Stimulated activated CD4-positive, alpha-beta T cell treated with anti-CD3 and anti-CD28 coated beads, TNF-alpha, amount 100 ng/mL, for 48 hours (primary cell): ENCODE measurements at regions not wholly inside any gene's neighbourhood (a gene's known extent, or its start where the extent isn't known, plus 50 kb on each side); places are given as distances from the start of the nearest gene placed in this dataset.

Experiments
- DNase-seq, 3 donors: peaks; one replicate each; pipeline ENCODE4 v3.0.0-alpha.2; 2020; ENCODE audit warnings: low read depth in 3 of 3

DNA sequence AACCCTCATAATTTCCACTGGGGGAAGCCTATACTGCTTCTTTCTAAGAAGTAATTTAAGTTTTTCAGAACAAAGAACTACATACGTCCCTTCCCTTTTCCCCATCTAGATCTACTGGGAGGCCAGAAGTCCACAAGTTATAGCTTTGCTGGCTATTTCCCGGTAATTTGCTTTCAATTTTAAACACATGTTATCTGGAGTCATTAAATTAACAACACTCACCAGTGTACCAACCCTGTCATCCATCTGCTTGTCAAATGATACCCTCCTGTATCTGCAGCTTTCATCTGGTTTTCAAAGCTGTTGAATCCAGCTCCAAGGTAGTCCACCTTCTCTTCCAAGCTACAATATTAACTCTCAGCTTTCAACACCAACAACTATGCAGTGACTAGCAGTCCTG lies 466.7 kb upstream of the PKN2 start:
- DNase-seq = no peak

DNA sequence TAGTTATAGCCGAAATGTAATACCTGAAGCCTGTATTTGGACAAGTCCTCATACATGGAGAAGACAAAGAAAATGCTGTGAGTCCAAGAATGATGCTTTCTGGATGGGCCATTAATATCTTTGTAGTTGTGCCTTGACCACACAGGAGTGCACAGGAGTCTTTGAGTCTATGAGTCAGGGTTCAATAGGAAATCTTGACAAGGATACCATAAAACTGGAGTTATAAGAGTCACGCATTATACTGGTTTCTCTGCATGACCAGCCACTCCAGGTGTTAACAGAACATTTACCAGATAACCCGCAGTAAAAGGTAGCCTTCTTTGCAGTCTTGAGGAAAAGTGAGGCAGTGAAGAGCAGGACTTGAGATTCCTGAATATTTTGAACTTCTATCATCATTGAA lies 464.6 kb upstream of the PKN2 start:
- no peak for DNase-seq

DNA sequence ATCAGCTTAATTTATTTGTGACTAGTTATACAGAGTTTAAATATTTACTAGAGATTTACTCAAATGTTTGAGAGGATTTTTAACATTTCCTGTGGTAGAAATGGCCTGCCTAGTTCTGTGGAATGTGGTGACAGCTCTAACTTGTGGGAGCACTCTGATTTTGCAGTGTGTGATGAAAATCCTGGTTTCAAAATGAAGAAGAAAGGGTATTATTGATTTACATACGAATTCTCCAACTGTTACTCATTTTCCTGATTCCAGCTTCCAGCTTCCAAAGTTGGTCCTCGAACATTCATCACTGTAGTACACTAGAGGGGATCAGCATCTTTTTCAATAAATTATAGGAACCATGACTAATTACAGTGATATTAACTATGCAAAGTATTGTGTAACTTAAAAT lies 462.7 kb upstream of the PKN2 start:
- no peak for DNase-seq

DNA sequence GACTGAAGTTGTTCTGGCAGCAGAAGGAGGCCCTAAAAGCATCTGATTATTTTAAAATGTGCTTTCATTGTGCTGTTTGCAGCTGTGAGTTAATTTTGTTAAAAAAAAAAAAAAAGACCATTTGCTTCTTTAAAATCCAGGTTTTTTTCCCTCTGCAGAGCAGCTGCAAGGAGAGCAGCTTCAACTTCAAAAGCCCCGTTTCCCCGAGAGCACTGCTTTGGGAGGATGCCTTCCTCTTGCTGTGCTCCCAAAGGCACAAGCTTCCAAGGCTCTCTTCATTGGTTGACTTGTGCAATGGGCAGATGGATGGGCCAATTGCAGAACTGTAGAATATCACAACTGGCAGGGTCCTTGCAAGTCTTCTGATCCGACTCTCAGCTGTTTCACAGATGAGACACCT lies 459.2 kb upstream of the PKN2 start:
- DNase-seq = no peak

DNA sequence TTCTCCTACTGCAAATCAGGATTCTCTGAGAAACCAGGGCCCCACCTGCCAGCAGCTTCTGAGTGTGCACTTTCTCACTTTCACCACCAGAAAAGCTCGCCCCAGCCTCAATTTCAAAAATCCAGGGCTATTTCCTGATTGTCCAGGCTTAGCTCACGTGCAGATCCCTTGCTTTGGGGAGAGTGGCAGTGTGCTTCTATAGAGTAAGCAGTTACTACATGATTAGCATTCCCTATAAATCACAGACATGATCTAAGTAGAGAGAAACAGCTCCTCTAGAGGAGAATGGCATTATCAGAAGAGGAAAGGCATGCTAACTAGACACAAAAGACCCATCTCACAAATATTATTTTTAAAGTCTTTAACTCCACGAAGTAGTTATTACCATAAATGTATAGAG lies 456.0 kb upstream of the PKN2 start:
- DNase-seq = no peak

DNA sequence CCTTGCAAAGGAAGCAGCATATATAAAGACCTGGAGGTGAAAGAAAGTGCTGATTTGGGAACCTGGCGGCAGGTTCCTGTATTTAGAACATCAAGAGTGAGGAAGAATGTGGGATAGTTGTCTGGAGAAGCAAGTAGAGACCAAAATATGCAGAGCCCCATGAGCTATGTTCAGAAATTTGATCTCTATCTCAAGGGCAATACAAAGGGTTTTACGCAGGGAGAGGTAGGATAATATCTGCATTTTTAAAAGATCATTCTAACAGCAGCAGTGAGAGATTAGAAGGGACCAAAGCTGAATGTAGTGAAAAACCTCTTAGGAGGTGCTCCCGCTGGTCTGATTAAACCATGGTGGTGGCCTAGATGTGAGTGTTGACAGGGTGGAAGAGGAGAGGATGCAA lies 453.9 kb upstream of the PKN2 start:
- DNase-seq = no peak

DNA sequence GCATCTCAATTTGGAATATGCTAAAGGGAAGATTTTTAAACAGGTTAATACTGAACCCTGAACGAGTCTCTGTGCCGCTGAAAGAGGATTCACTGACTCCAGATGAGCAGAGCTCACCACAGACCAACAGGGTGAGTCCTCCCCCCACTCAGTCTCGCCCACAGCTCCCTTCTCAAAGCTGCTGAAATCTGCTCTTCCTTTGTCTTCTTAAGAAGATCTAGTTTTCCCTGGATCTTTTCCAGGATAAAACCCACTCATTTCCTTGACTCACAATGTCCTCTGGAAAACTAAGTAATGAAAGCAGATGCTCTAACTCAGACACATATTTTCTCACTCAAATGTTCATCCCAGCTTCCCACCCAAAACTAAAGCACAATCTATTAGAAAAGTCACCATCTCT lies 447.0 kb upstream of the PKN2 start:
- no peak for DNase-seq

DNA sequence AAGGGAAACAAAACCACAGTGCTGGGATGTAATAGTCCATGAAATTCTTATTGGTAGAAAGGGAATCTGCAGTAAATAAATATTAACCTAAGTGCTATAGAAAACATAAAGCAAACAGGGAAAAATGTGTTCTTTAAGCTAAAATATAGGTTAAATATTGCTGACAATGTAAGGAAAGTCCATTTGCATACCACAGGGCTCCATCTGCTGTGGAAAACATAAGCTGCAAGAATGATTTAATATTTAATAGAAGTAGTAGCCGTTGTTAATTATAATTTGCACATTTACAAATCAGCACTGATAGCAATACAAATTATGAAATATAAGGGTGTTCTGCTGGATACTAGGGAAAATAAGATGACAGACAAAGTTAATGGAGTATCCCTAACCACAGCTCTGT lies 444.9 kb upstream of the PKN2 start:
- no peak for DNase-seq

DNA sequence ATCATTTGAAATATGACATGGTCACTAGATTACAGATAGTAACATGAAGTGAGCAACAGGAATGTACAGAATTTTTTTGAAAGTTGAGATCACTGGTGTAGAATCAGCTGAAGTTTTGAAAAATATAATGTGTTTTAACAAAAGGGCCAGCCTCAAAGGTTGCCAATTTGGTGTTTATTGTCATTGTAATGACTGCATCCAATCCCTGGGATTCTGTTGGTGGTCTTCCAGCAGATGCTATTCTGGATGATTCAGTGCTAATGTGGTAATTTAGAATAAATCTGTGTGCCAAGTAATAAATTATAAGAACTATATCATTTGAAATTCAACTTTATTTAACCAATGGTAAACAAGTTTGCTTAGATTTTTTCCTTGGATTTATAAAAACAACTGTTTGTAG lies 436.4 kb upstream of the PKN2 start:
- no peak for DNase-seq

DNA sequence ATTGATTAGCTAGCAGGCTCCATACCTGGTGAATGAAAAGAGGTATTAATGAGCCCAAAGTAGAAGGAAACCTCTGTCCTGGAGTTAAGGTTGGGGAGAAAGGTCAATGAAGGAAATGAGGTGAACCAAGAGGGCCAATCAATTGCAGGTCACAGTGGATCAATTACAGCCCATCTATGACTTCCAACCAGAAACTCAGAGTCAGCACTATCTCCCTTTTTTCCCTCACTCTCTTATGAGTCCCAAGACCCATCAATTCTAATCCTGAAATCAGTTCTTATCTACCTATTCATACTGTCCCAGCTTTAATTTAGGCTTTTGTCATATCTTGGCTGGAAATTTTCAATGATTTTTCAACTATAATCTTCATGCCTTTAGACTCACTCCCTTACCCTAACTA lies 433.2 kb upstream of the PKN2 start:
- no peak for DNase-seq

DNA sequence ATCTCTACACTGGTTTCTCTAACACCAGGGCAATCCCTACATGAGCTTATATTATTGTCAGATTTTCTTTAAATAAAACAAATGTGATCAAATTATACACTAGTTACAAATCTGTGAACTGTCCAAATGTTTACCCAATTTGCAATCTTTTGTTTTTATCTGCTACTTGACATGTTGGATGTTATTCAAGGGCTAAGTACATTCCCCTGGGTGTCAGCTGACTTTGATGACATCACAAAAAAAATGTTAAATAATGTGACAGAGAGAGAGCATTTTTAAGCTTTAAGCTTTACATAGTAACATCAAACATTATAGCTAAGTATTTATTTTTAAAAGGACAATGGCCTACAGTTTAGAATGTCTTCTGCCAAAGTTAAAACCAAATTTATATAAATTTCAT lies 431.3 kb upstream of the PKN2 start:
- DNase-seq = no peak

DNA sequence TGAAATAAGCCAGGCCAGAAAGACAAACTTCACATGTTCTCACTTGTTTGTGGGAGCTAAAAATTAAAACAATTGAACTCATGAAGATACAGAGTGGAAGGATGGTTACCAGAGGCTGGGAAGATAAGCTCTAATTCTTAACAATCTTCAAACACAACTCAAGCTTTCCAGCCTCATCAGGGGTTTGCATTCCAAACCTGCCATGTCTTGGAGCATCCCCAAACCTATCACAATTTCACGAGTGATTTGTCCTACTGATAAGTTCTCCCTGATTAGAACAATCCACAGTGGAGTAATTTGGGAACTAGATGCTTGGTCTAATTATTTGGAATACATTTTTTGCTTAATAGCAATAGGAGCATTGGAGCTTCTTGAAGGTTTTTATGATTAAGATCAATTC lies 418.5 kb upstream of the PKN2 start:
- no peak for DNase-seq

DNA sequence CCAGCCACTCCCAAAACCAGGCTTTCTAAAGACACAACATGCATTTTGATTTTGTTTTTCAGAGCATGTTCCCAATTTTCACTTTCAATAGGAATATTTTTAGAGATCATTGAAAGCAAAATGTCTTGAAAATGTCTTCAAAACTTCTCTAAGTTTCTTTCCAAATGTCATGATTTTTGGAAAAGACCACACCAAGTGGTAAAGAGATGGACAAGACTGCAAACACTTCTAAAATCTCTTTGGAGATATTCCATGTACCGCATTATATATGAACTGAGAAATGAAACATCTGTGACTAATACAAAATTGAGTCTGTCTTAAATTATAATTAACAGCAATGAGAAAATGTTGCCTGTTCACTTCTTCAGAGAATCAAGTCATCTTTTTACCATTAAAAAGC lies 418.0 kb upstream of the PKN2 start:
- no peak for DNase-seq

DNA sequence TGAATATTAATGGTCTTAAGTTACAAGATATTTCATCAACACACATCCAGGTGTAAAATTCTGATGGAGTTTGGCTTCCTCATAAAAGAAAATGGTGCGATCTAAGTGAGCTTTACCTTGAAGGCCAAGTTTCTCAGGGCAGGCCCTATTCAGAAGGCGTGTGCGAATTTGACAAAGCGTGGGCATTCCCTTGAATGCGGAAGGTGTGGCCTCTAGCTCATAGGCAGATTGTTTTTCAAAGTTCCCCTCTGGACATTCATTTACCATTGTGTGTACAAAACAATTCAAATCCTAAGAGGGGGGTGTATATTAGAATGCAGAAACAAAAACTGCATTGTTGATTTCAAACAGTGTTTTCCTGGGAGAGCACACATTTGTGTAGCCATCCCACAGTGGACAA lies 411.9 kb upstream of the PKN2 start:
- DNase-seq = no peak

DNA sequence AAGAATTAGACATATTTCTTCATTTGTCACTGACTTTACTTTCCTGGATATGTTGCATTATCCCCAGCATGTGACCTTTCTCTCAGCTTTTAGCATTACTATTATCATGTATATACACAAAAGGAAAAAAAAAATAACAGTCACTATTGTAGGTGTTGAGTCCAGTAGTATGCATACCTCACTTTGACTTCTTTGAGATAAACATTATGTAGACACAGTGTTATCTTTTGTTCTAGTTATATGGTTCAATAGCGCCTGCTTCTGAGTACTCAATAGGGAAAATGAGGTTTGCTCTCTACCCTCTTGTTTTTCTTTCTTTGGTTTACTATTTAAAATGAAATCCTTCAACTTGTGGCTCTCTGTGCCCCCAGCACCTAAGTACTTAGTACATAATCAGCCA lies 409.6 kb upstream of the PKN2 start:
- no peak for DNase-seq

DNA sequence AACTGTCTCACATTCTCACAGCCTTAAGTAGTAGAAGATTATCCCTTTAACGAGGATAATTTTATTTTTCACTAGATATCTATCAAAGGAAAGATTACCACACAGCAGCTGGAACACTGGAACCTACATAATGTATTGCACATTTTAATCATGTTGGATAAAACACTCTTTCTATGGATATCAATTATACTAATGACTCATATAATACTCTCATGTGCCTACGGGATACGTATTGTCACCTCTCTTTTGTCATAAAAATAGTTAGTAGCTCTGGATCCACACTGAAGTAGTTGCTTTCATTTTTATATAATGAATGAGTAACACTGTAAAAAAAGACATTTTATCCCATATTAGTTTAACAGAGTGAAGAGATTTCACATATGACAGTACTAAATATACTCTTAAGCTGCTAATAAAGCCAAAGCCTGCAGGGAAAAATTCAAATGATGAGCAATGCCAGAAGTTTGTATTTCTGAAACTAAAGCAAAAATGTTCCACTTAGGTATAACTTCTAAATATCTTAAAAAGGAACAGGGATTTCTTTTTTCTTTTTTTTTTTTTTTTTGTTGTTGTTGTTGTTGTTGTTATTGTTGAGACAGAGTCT lies 408.7 kb upstream of the PKN2 start:
- DNase-seq = no peak

DNA sequence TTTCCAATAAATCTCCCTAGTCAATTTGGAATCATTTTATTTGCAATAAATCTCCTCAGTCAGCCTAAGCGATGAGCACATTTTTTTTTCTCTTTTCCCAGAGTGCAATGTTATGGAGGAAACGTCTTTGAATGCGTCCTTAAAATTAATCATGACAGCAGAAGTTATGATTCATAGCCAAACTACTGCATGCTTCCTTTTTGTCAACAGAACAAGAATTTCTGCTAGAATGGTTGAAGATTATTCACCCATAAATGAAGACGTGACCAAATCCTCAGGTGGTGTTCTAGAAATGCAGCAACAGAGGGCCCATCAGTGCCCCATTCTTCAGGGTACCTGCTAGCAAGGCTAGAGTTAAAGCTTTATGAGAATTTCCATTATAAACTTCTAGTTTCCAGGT lies 407.9 kb upstream of the PKN2 start:
- DNase-seq = no peak

DNA sequence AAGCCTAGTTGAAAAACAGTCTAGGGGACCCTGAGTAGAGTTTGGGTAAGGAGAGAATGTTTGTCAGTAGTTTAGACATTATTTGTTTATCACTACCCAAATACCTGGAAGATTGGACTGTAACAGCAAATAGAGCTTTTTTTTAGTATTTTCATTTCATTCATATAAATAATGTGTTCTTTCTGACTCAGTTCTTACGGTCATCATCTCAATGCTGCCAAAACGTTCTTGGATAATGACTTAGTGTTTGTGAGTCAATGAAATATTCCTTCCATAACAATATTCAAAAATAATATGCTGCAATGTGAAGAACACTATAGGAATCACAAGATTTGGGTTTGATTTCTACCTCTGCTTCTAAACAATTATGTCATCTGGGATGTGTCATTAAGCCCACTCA lies 400.0 kb upstream of the PKN2 start:
- DNase-seq = no peak

DNA sequence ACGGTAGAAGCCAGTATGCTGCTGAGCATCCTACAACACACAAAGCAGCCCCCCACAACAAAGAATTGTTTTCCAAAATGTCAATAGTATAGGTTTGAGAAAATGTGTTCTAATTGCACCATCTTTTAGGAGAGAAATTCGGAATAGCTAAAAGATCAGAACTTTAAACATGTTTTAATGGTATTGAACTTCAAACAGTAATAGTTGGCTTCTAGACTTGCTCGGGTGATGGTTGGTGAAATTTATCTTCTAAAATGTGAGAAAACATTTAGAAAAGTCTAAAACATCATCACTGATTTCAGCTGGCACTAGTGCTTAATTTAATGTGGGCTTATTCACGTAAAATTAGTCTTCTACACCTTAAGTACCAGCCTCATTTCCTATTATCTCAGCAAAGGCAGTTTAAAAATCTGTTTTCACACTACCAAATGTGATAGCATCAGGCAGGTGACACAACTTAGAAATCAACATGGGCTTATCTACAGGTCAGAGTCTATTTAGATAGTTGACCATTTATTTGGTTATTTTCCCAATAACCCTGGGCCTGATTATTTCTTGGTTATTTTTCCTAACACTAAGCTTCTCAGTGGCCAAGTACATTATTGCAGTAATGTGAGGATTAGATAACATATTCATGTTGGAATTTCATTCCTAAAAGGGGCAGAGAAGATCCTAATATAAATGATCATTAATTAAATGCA lies 399.3 kb upstream of the PKN2 start:
- no peak for DNase-seq

DNA sequence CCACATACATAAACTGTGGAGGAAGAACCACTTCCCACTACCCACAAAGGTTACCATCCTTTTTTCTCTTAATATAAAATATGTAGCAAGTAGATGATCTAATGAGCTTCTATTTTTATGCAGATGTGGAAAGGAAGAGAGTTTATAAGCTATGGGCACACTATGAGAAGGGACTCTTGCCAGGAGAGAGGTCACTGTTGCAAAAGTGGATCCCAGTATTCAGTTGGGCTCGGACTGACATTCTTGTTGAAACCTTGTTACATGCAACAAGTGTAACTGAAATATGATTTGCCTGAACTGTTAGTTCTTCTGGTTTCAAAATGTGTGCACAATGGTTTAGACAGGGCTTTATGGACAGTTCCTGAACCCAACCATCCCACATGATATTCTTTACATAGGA lies 397.4 kb upstream of the PKN2 start:
- no peak for DNase-seq

DNA sequence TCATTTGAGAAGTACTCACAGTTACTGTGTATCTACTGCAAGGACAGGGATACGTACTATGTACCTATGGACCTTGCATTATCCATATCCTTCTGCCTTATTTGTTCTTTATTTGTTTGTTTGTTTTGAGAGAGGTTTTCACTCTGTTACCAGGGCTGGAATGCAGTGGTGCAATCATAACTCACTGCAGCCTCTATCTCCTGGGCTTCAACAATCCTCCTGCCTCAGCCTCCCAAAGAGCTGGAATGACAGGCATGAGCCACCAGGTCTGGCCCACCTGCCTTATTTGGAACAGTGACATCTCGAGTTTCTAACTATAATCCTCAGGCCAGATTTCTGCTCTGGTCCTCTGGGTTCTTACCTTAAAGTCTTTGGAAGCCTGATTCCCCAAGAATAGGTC lies 395.5 kb upstream of the PKN2 start:
- no peak for DNase-seq

DNA sequence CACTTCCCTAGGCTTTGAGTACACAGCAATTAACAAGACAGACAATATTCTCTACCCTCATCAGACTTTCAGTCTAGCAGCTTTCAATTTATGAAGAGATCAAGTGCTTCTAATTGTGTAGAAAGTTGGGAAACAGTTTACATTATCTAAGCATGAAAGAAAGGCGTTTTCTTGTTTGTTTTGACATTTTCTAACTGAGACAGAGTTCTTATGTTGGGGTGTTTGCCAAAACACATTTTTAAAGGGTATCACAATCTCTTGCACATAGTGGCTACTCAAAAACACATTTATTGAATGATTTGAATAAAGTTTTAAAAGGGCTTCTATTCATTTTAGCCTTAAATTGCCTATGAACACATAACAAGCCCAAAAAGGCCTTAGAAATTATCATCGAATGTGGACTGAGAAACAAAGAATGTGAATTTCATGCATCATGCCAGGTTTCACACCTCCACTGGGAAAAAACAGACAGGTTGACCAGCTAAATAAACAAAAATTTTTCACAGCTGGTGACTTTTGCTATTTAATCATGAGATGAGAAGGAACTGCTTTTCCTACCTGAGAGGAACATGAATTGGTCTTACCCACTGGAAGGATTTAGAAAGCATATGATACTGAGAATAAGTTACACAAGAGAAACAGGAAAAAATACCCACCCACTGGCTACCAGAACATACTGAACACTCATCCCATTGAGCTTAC lies 394.5 kb upstream of the PKN2 start:
- DNase-seq = no peak

DNA sequence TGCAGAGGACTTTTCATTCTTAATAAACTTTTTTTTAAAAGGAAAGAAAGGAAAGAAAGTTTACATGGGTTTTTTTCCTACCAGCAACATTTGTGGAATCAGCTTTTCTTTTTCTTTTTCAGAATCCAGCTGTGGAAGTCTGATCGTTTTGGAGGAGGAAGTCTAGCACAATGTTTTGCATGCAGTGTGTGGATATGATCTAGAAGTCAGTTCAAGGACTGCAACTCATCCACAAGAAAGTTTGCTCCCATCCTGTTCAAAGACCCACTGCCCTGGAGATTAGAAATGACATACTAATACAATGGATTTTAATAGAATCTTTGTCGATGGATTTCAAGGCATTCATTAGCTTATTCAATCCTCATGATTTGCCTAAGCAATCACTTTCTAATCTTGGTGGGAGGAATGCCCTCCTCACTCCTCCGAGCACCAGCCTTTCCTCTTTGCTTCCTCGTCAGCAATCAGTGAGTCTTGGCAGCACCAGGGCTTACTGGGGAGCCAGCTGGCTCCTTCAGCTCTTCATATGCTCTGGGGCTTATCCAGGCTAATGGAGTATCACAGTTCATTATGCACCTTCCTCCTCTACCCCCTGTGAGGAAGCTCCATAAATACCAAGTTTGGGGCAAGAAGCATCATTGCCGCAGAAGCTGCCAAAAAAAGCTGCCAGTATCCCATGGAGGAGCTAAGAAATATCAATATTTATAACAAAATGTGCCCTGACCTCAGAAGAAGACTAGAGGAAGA lies 392.3 kb upstream of the PKN2 start:
- no peak for DNase-seq
